HG03354 (cell line): ENCODE measurements at regions not wholly inside any gene's neighbourhood (a gene's known extent, or its start where the extent isn't known, plus 50 kb on each side); places are given as distances from the start of the nearest gene placed in this dataset.

Source experiments
- ATAC-seq: cut with Tn5 transposase; IDR thresholded peaks from one replicate; pipeline ENCODE4 v1.9.1; 2021; ENCODE audit warnings: mild to moderate bottlenecking; ENCODE audit not compliant: unreplicated experiment, poor library complexity, severe bottlenecking

- ATAC-seq = no peak
Measured at GRCh38 chr16:86202760-86203426, 303.9 kb downstream of the IRF8 start.

GRCh38 chr16:86203557-86204275, 304.8 kb downstream of the IRF8 start:
- ATAC-seq = no peak

DNA sequence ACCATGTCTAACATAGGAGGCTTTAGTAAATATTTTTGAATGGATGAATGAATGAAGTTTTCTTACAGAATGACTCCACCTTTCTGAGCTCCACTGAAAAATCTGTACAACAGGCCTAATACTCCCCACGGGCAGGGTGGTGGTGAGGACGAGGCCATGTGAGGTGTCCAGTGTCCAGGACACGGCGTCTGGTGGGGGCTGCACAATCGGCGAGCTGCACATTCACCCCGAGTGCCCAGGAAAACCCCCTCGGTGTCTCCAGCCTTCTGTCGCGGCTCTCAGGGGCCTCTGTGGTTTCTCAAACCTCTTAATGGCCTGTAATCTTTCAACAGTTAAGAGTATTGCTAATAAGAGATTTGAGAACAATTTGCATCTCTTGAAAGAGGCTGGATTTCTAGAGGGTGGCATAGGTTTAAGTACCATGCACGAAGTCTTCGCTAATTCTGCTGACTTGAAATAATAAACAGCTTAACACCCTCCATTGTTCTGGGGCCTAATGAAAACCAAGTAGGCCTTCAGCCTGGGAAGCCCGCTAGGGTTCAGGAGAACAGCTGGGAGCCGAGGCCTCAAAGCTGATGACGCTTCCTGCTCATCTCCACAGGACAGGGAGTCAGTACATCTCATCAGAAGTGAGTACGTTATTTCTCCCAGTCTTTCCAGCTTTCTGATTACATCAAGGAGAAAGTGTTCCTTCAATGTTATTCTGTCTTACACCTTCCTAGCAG, 304.6 kb upstream of the FOXF1 start:
- no peak for ATAC-seq

- ATAC-seq = no peak
Measured at GRCh38 chr16:86207350-86207749, 303.0 kb upstream of the FOXF1 start.

- no peak for ATAC-seq
Measured at GRCh38 chr16:86209202-86209601, 301.1 kb upstream of the FOXF1 start.

GRCh38 chr16:86210403-86211193, 299.7 kb upstream of the FOXF1 start:
- ATAC-seq = no peak

GRCh38 chr16:86211265-86211664, 299.1 kb upstream of the FOXF1 start:
- ATAC-seq = no peak

- ATAC-seq = no peak
Measured at GRCh38 chr16:86211800-86212199, 298.5 kb upstream of the FOXF1 start.

DNA sequence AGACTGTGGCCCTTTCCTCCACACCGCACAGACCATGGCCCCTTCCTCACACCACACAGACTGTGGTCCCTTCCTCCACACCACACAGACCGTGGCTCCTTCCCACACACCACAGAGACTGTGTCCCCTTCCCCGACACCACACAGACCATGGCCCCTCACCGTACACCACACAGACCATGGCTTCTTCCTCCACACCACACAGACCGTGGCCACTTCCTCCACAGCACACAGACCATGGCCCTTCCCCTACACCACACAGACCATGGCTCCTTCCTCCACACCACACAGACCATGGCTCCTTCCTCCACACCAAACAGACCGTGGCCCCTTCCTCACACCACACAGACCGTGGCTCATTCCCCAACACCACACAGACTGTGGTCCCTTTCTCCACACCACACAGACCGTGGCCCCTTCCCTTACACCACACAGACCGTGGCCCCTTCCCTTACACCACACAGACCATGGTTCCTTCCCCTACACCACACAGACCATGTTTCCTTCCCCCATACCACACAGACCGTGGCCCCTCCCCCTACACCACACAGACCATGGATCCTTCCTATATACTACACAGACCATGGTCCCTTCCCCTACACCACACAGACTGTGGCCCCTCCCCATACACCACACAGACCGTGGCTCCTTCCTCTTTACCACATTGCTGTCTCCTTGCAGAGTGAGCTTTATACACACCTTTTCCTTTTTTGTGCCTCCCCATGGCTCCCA, 297.5 kb upstream of the FOXF1 start:
- ATAC-seq = no peak

DNA sequence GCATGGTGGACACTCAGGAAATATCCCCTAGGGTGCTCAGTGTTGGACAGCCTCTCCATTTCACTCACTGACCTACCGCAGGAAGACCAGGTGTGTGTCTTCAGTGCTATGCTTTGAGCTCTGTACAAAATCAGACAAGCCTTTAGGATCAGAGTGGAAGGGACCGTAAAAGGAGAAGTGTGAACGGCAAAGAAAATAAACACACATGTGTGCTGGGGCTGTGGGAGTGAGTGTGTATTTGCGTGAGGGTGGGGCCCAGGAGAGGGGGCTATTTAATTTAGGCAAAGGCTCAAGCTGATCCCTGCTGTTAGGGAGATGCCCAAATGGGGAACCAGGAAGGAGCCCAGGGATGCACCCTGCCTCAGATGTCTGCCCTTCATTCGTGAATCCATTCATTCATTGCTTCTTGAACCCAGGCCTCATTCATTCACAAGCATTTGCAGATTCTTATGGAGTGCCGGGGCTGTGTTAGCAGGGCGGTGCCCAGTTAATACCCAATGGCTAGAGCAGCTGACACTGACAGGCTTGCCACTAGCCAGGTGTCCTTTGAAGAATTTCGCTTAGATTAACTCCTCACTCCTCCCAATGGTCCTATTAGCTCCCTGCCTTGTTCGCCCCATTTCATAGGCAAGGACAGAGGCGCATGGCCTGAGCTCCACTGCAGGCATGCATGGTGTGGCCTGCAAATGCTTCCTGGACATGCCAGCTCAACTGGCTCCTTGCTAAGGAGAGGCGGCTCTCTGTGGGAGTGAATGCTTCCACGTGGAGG, 296.7 kb upstream of the FOXF1 start:
- no peak for ATAC-seq

- no peak for ATAC-seq
Measured at GRCh38 chr16:86214326-86215232, 295.7 kb upstream of the FOXF1 start.

DNA sequence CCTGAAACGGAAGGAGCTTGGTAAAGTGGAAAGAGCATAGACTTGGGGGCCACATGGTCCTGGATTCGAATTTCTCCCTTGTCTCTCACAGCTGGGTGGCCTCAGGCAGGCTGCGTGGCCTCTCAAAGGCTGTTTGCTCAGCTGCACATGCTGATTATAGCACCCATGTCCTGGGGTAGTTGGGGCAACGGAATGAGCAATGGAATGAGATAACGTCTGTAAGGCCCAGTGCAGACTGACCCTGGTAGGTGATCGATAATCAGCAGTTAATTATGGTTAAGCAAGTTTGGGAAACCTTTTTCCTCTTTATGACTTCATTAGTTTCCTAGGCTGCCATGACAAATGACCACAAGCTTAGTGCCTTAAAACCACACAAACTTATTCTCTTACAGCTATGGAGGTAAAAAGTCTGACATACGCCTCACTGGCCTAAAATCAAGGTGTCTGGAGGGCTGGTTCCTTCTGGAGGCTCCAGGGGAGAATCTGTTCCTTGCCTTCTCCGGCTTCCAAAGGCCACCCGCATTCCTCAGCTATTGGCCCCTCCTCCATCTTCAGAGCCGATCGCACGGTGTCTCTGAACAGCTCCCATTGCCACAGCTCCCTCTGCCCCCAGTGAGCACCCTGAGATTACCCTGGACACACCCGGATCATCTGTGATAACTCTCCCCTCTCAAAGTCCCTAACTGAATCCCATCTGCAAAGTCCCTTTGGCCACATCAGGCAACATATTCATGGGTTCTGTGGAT, 294.9 kb upstream of the FOXF1 start:
- ATAC-seq = no peak

- ATAC-seq = no peak
Measured at GRCh38 chr16:86215979-86216585, 294.2 kb upstream of the FOXF1 start.

DNA sequence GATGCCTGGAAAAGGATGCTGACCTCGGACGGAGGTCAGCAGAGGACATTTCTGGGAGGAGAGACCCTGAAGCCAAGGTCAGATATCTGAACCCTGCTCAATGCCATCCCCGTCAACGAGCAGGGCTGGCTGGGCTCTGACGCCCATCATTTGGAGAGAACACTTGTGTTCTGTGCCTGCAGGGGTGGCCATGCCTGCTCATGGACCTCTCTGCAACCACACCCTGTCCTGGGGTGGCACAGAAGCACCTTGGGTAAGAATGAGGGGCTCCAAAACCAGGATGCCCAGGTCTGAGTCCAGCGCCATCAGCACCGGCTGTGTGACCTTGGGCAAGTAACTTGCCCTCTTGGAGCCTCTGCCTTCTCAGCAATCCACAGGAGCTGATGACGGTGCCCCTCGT, 293.7 kb upstream of the FOXF1 start:
- ATAC-seq = no peak

DNA sequence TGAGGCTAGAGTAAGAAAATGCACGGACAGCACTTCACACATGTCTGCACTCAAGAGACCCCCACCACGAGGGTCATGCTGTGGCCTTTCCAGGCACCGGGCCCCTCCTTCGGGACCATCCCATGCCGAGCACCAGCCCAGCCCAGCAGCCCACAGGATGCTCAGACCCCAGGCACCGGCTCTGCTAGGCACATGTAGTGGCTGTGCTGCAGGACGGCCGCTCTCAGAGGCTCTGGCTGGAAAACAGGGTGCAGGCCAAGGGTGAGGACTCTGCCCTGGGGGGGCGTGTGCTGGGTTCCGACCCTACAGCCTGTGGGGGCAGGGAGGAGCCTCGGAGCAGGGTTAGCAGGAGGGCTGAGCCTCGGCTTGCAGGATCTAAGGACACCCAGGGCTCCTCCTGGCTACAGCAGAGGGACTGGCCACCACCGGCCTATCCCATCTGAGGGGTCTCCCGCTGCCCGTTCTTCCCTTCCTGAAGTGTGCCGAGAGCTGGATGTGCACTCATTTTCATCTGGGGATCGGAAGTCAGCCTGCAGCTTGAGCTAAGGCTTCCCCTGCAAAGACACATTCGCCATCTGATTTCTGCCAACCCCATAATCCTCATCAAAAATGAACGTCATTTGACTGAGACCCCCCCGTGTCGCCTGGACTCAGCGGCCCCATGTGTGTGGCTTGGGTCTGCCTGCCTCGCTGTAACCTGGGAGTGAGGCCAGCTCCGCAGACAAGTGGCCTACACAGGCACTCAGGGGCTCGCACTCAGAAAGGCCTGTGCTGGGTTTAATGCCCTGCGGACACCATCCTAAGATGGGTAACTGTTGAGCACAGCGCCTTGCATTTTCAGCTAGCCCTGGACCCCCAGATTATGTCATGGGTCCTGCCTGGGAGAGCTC, 293.1 kb upstream of the FOXF1 start:
- no peak for ATAC-seq

GRCh38 chr16:86217891-86218270, 292.4 kb upstream of the FOXF1 start:
- no peak for ATAC-seq
